ENCODE measurements at regions not wholly inside any gene's neighbourhood (a gene's known extent, or its start where the extent isn't known, plus 50 kb on each side); places are given as distances from the start of the nearest gene placed in this dataset.

DNA sequence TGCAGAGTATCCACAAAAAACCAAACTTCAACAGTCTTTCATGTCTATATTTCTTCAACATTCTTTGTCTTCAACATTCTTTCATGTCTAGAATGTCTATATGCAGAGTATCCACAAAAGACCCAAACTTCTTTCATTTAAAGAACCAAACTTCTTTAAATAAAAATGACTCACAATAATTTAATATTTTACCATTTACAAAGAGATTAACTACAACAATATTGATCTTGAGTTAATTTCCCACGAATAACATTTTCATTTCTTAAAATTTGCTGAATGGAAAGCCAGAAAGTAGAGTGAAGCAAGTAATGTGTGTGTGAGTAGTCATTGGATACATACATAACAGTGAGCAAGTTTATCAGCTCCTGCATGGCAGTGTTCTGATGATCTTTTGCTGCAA lies 1069.7 kb downstream of the EFNB2 start, which contains the start of gene DAOA:
Gene DAOA (plus strand): TSS at position 301 of the 400 bp plus-strand sequence.
- Histone ChIP-seq H3K4me3 (IDR thresholded peaks at IDR 0.05; ENCODE audit: insufficient read depth, low read depth, low read length) (no peak within 1 kb of the TSS), H3K79me2 (ENCODE audit: insufficient read depth, low read depth) (no peaks in the 10 kb centered on the region), H2AFZ (ENCODE audit: low read depth) (no peak within 1 kb of the TSS), H3K4me2 (no peak within 1 kb of the TSS), H3K36me3 (ENCODE audit: insufficient read depth) (no peaks in the 10 kb centered on the region), H3K4me1 (ENCODE audit: low read depth, poor library complexity, severe bottlenecking) (no peaks in the 10 kb centered on the region), H3K27ac (no peak within 1 kb of the TSS), H4K20me1 (ENCODE audit: insufficient read depth) (no peaks in the 10 kb centered on the region), H3K27me3 (ENCODE audit: insufficient read depth, low read depth) (no peaks in the 10 kb centered on the region), H3K9ac (no peak within 1 kb of the TSS)
- TF ChIP-seq CTCF (conservative IDR thresholded peaks at IDR 0.05; ENCODE audit: low read depth, low read length), result no peak

DNA sequence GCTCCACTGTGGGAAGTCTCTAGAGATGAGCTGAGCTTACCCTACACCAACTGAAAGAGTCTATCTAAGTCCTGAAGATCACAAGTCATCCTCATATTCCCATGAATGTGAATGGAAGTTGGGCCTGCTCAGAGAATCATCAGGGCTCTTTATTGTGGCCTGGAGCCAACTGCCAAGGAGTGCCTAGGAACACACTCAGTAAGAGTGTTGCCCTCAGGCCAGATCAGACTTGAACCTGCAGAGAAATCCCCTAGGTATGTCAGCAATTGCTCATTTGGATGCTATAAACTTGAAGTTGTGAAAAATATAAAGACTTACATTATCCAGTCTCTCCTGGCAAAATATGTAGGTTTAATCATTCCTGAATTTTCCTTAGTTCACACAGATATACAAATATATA lies 1070.2 kb downstream of the EFNB2 start:
- H3K4me1 ChIP-seq (ENCODE audit: low read depth, poor library complexity, severe bottlenecking), result no peaks in the 10 kb centered on the region
- TF ChIP-seq CTCF (conservative IDR thresholded peaks at IDR 0.05; ENCODE audit: low read depth, low read length), result no peak

GRCh38 chr13:105464249-105464648 lies 1071.2 kb downstream of the EFNB2 start:
- H3K4me1 ChIP-seq (ENCODE audit: low read depth, poor library complexity, severe bottlenecking), result no peaks in the 10 kb centered on the region
- H3K4me2 ChIP-seq, result no peak overlapping the region
- H3K36me3 ChIP-seq (ENCODE audit: insufficient read depth), result no peaks in the 10 kb centered on the region
- no peaks in the 10 kb centered on the region for H3K79me2 ChIP-seq (ENCODE audit: insufficient read depth, low read depth)
- H4K20me1 ChIP-seq (ENCODE audit: insufficient read depth), result no peaks in the 10 kb centered on the region
- no peak overlapping the region for H2AFZ ChIP-seq (ENCODE audit: low read depth)
- no peaks in the 10 kb centered on the region for H3K27me3 ChIP-seq (ENCODE audit: insufficient read depth, low read depth)
- no peak for TF ChIP-seq CTCF (conservative IDR thresholded peaks at IDR 0.05; ENCODE audit: low read depth, low read length)
- no peak overlapping the region for H3K9ac ChIP-seq
- no peak overlapping the region for H3K4me3 ChIP-seq (IDR thresholded peaks at IDR 0.05; ENCODE audit: insufficient read depth, low read depth, low read length)
- no peak overlapping the region for H3K27ac ChIP-seq

More for the DNA sequence above, 1070.2 kb downstream of the EFNB2 start:
- no peaks in the 10 kb centered on the region for H3K79me2 ChIP-seq (ENCODE audit: insufficient read depth, low read depth)
- H3K4me3 ChIP-seq (IDR thresholded peaks at IDR 0.05; ENCODE audit: insufficient read depth, low read depth, low read length), result no peak overlapping the region
- H3K4me2 ChIP-seq, result no peak overlapping the region
- no peaks in the 10 kb centered on the region for H3K36me3 ChIP-seq (ENCODE audit: insufficient read depth)
- H3K27ac ChIP-seq, result no peak overlapping the region
- H3K9ac ChIP-seq, result no peak overlapping the region
- H2AFZ ChIP-seq (ENCODE audit: low read depth), result no peak overlapping the region
- H3K27me3 ChIP-seq (ENCODE audit: insufficient read depth, low read depth), result no peaks in the 10 kb centered on the region
- no peaks in the 10 kb centered on the region for H4K20me1 ChIP-seq (ENCODE audit: insufficient read depth)

- Histone ChIP-seq H2AFZ (ENCODE audit: low read depth) (no peak overlapping the region), H3K79me2 (ENCODE audit: insufficient read depth, low read depth) (no peaks in the 10 kb centered on the region), H3K27ac (no peak overlapping the region), H3K4me3 (IDR thresholded peaks at IDR 0.05; ENCODE audit: insufficient read depth, low read depth, low read length) (no peak overlapping the region), H4K20me1 (ENCODE audit: insufficient read depth) (no peaks in the 10 kb centered on the region), H3K27me3 (ENCODE audit: insufficient read depth, low read depth) (no peaks in the 10 kb centered on the region), H3K4me1 (ENCODE audit: low read depth, poor library complexity, severe bottlenecking) (no peaks in the 10 kb centered on the region), H3K9ac (no peak overlapping the region), H3K36me3 (ENCODE audit: insufficient read depth) (no peaks in the 10 kb centered on the region), H3K4me2 (no peak overlapping the region)
- TF ChIP-seq CTCF (conservative IDR thresholded peaks at IDR 0.05; ENCODE audit: low read depth, low read length), result no peak
These were observed 1072.4 kb downstream of the EFNB2 start for GRCh38 chr13:105463011-105463501.

All from KMS-11 (cell line).